SK-N-SH (cell line): ENCODE measurements at regions not wholly inside any gene's neighbourhood (a gene's known extent, or its start where the extent isn't known, plus 50 kb on each side); places are given as distances from the start of the nearest gene placed in this dataset.

Experiments
- CTCF ChIA-PET: fragments of 300-600, 350-600 bp; formaldehyde crosslinking; extraction: SDS; loops from one replicate; lab custom pipeline; 2021; lab: Yijun Ruan, JAX
- POLR2A ChIA-PET: fragments of 350-600 bp; sonication (Branson Sonifier 250); formaldehyde crosslinking; extraction: SDS; loops from one replicate; lab custom pipeline; 2020; ENCODE audit warnings: antibody characterized with exemption, inconsistent platforms; lab: Yijun Ruan, JAX
- DNase-seq: peaks from one replicate; pipeline ENCODE4 v3.0.0; 2012
- H2AFZ ChIP-seq: fragments of 200-600 bp; sonication (generic); 2 replicates; pipeline ENCODE4 v1.8.1; 2016; ENCODE audit warnings: antibody characterized with exemption, mild to moderate bottlenecking, low read depth
- H3F3A ChIP-seq: fragments of 200-600 bp; sonication (generic); replicated peaks from 2 replicates; pipeline ENCODE3; 2016; ENCODE audit warnings: antibody characterized with exemption, mild to moderate bottlenecking; ENCODE audit not compliant: insufficient read depth
- H3K27ac ChIP-seq, 2 experiments: fragments of 200-500 bp in 1 of 2; fragments of 200-600 bp in 1 of 2; sonication (Bioruptor generic) in 1 of 2; sonication (generic), shearing (Covaris generic) in 1 of 2; 2 replicates each; pipeline versions ENCODE4 v1.5.1 to v1.6.1; 2014 to 2016; ENCODE audit warnings: low read depth in 2 of 2, inconsistent platforms in 1 of 2, low read length in 1 of 2, mild to moderate bottlenecking in 1 of 2, mixed read lengths in 1 of 2
- H3K27me3 ChIP-seq: fragments of 200-600 bp; sonication (generic), shearing (Covaris generic); 2 replicates; pipeline ENCODE4 v1.6.1; 2016; ENCODE audit warnings: mixed run types; ENCODE audit not compliant: insufficient read depth
- H3K36me3 ChIP-seq, 2 experiments: fragments of 200-500 bp in 1 of 2; fragments of 200-600 bp in 1 of 2; sonication (Bioruptor generic) in 1 of 2; sonication (generic) in 1 of 2; replicated peaks in 1 of 2; 2 replicates each; pipeline versions ENCODE3 to v1.5.1; 2014 to 2016; ENCODE audit warnings: low read length in 1 of 2, mild to moderate bottlenecking in 1 of 2; ENCODE audit not compliant: insufficient read depth in 2 of 2, control insufficient read depth in 1 of 2
- H3K4me1 ChIP-seq, 2 experiments: fragments of 200-500 bp in 1 of 2; fragments of 200-600 bp in 1 of 2; sonication (Bioruptor generic) in 1 of 2; sonication (generic), shearing (Covaris generic) in 1 of 2; 2 replicates each; pipeline versions ENCODE4 v1.5.1 to v1.6.1; 2014 to 2016; ENCODE audit warnings: low read depth in 1 of 2, low read length in 1 of 2, mixed run types in 1 of 2; ENCODE audit not compliant: insufficient read depth in 2 of 2, control insufficient read depth in 1 of 2
- H3K4me2 ChIP-seq: fragments of 200-600 bp; sonication (generic), shearing (Covaris generic); 2 replicates; pipeline ENCODE4 v1.6.1; 2017; ENCODE audit warnings: mixed run types
- H3K4me3 ChIP-seq, 2 experiments: fragments of 200-500 bp in 1 of 2; fragments of 200-600 bp in 1 of 2; sonication (Bioruptor generic) in 1 of 2; sonication (generic), shearing (Covaris generic) in 1 of 2; 2 replicates each; pipeline versions ENCODE4 v1.5.1 to v1.8.1; 2014 to 2016; ENCODE audit warnings: low read depth in 2 of 2, inconsistent platforms in 1 of 2, low read length in 1 of 2, mild to moderate bottlenecking in 1 of 2, mixed read lengths in 1 of 2, moderate library complexity in 1 of 2
- H3K79me2 ChIP-seq: fragments of 200-600 bp; sonication (generic); 2 replicates; pipeline ENCODE4 v1.8.1; 2017; ENCODE audit warnings: mild to moderate bottlenecking; ENCODE audit not compliant: insufficient read depth
- H3K9ac ChIP-seq: fragments of 200-600 bp; sonication (generic); 2 replicates; pipeline ENCODE4 v1.6.1; 2017; ENCODE audit warnings: mixed run types
- H3K9me2 ChIP-seq: fragments of 200-600 bp; sonication (generic); 2 replicates; pipeline ENCODE4 v1.6.1; 2017; ENCODE audit warnings: mixed run types
- H3K9me3 ChIP-seq: fragments of 200-600 bp; sonication (generic); 2 replicates; pipeline ENCODE4 v1.6.1; 2017; ENCODE audit warnings: mixed run types, mild to moderate bottlenecking, moderate library complexity
- H4K20me1 ChIP-seq: fragments of 200-600 bp; sonication (generic); 2 replicates; pipeline ENCODE4 v1.6.1; 2017; ENCODE audit warnings: mild to moderate bottlenecking, mixed run types; ENCODE audit not compliant: insufficient read depth
- EP300 ChIP-seq, 2 experiments: IDR thresholded peaks; 2 replicates each; pipeline versions ENCODE4 v1.4.0 to v1.6.1; 2012; ENCODE audit warnings: borderline replicate concordance in 1 of 2, low read depth in 1 of 2, low read length in 1 of 2
- EZH2phosphoT487 ChIP-seq: fragments of 200-600 bp; sonication (generic); IDR thresholded peaks from 2 replicates; pipeline ENCODE4 v1.6.1; 2017; ENCODE audit warnings: low read depth, mixed run types, mild to moderate bottlenecking, antibody characterized with exemption, moderate library complexity, borderline replicate concordance
- FOSL2 ChIP-seq: IDR thresholded peaks from 2 replicates; pipeline ENCODE4 v1.4.0; 2012; ENCODE audit warnings: low read depth, mild to moderate bottlenecking, moderate library complexity, borderline replicate concordance
- FOXJ3 ChIP-seq: sonication (generic); formaldehyde crosslinking; IDR thresholded peaks from 2 replicates; pipeline ENCODE4 v1.5.1; 2020; ENCODE audit warnings: mild to moderate bottlenecking, missing genetic modification reagents
- GATA2 ChIP-seq: sonication (generic); formaldehyde crosslinking; IDR thresholded peaks from 2 replicates; pipeline ENCODE4 v1.5.0; 2020; ENCODE audit warnings: mild to moderate bottlenecking, missing genetic modification reagents
- IRF3 ChIP-seq: fragments of 150-350 bp; IDR thresholded peaks from 2 replicates; pipeline ENCODE4 v1.6.1; 2016; ENCODE audit warnings: mild to moderate bottlenecking, low read depth, low read length
- MAX ChIP-seq: IDR thresholded peaks from 2 replicates; pipeline ENCODE4 v1.4.0; 2012; ENCODE audit warnings: low read depth
- MEF2A ChIP-seq: IDR thresholded peaks from 2 replicates; pipeline ENCODE4 v1.4.0; 2012; ENCODE audit warnings: low read depth, borderline replicate concordance
- MXI1 ChIP-seq: IDR thresholded peaks from 2 replicates; pipeline ENCODE4 v1.6.1; 2012; ENCODE audit warnings: mild to moderate bottlenecking, low read depth, low read length, improper control_type of control experiment
- NFIC ChIP-seq: IDR thresholded peaks from 2 replicates; pipeline ENCODE4 v1.4.0; 2012; ENCODE audit warnings: borderline replicate concordance
- PBX3 ChIP-seq: IDR thresholded peaks from 2 replicates; pipeline ENCODE4; 2012
- POLR2AphosphoS5 ChIP-seq: IDR thresholded peaks from 2 replicates; pipeline ENCODE4 v1.6.1; 2012; ENCODE audit warnings: low read depth, low read length
- RAD21 ChIP-seq: IDR thresholded peaks from 2 replicates; pipeline ENCODE4 v1.6.1; 2012; ENCODE audit warnings: mild to moderate bottlenecking, low read length
- RXRA ChIP-seq: IDR thresholded peaks from 2 replicates; pipeline ENCODE4 v1.4.0; 2012; ENCODE audit warnings: low read depth, mild to moderate bottlenecking, borderline replicate concordance
- SIN3A ChIP-seq: IDR thresholded peaks from 2 replicates; pipeline ENCODE4 v1.6.1; 2012; ENCODE audit warnings: low read depth, mild to moderate bottlenecking, low read length, moderate library complexity, borderline replicate concordance
- SMC3 ChIP-seq: IDR thresholded peaks from 2 replicates; pipeline ENCODE4 v1.6.1; 2012; ENCODE audit warnings: low read depth, low read length, improper control_type of control experiment
- TCF12 ChIP-seq: IDR thresholded peaks from 2 replicates; pipeline ENCODE4 v1.4.0; 2012
- USF1 ChIP-seq: IDR thresholded peaks from 2 replicates; pipeline ENCODE4 v1.4.0; 2012; ENCODE audit warnings: low read depth, borderline replicate concordance
- USF2 ChIP-seq: fragments of 150-350 bp; IDR thresholded peaks from 2 replicates; pipeline ENCODE4 v1.6.1; 2017; ENCODE audit warnings: antibody characterized with exemption, low read length, low read depth, borderline replicate concordance
- YY1 ChIP-seq: IDR thresholded peaks from 2 replicates; pipeline ENCODE4 v1.4.0; 2012; ENCODE audit warnings: low read depth, mild to moderate bottlenecking
- ZBTB33 ChIP-seq: IDR thresholded peaks from 2 replicates; pipeline ENCODE4 v1.4.0; 2012; ENCODE audit warnings: low read depth, borderline replicate concordance
- WGBS: methylation state at CpG from one replicate; pipeline ENCODE4 v1.1.6; 2017; ENCODE audit warnings: low lambda C conversion rate; 5-methylcytosine and 5-hydroxymethylcytosine counted together

GRCh38 chr4:187889651-187890050, 105.9 kb upstream of the ZFP42 start:
- H3K27ac ChIP-seq, result no peak overlapping the region
- H3K4me3 ChIP-seq, result no peak overlapping the region
- DNase-seq, result no peak
- no peaks in the 10 kb centered on the region for H3F3A ChIP-seq
- H3K9me2 ChIP-seq, result no peaks in the 10 kb centered on the region
- H3K4me2 ChIP-seq, result no peak overlapping the region
- H3K9ac ChIP-seq, result no peak overlapping the region
- CTCF ChIA-PET, result interaction anchor here (2.1 kb wide), 1 partner anchor 10 kb away, joined by 5 read pairs; no protein-coding TSS in a partner anchor
- TF ChIP-seq FOXJ3 (CRISPR knock-in tag) (no peak), USF1 (no peak), YY1 (no peak), MAX (no peak), EP300 (IDR thresholded peaks at IDR 0.05; ENCODE audit: borderline replicate concordance in 1 of 2, low read depth in 1 of 2, low read length in 1 of 2) (no peak), POLR2AphosphoS5 (no peak), IRF3 (no peak), GATA2 (CRISPR knock-in tag) (no peak), FOSL2 (no peak)
- no peak overlapping the region for H2AFZ ChIP-seq
- POLR2A ChIA-PET, result no interaction called here
- H3K79me2 ChIP-seq, result no peaks in the 10 kb centered on the region
- WGBS, result 33% methylated on average over 6 of the region's 6 CpGs
- no peaks in the 10 kb centered on the region for H4K20me1 ChIP-seq
- no peaks in the 10 kb centered on the region for H3K9me3 ChIP-seq
- no peaks in the 10 kb centered on the region for H3K36me3 ChIP-seq
- H3K27me3 ChIP-seq, result no peaks in the 10 kb centered on the region
- H3K4me1 ChIP-seq, result no peaks in the 10 kb centered on the region

GRCh38 chr4:187893418-187893817, 102.2 kb upstream of the ZFP42 start:
- CTCF ChIA-PET, result no interaction called here
- Histone ChIP-seq H3K4me3 (no peak overlapping the region), H3K79me2 (no peaks in the 10 kb centered on the region), H3F3A (no peaks in the 10 kb centered on the region), H3K4me1 (no peaks in the 10 kb centered on the region), H3K36me3 (no peaks in the 10 kb centered on the region), H3K27ac (no peak overlapping the region), H2AFZ (no peak overlapping the region), H3K27me3 (no peaks in the 10 kb centered on the region), H3K9me3 (no peaks in the 10 kb centered on the region), H3K4me2 (no peak overlapping the region), H3K9me2 (no peaks in the 10 kb centered on the region), H4K20me1 (no peaks in the 10 kb centered on the region)
- POLR2A ChIA-PET, result no interaction called here
- no peak for DNase-seq
- WGBS, result 39% methylated on average over 5 of the region's 5 CpGs
- TF ChIP-seq SMC3 (no peak), FOSL2 (no peak), IRF3 (no peak), GATA2 (CRISPR knock-in tag) (no peak), FOXJ3 (CRISPR knock-in tag) (no peak), NFIC (no peak), TCF12 (no peak), RXRA (no peak), EZH2phosphoT487 (no peak), MXI1 (no peak), ZBTB33 (no peak), SIN3A (no peak), RAD21 (no peak), USF2 (no peak), MEF2A (no peak), PBX3 (no peak), POLR2AphosphoS5 (no peak)
- TF ChIP-seq, all 33 proteins: peak for 0
- no peak overlapping the region for H3K9ac ChIP-seq
